ENCODE measurements at regions not wholly inside any gene's neighbourhood (a gene's known extent, or its start where the extent isn't known, plus 50 kb on each side); places are given as distances from the start of the nearest gene placed in this dataset.

GRCh38 chr13:80121038-80121437 lies 219.9 kb downstream of the SPRY2 start:
- TF ChIP-seq CTCF (optimal IDR thresholded peaks at IDR 0.05 in 1 of 3, IDR thresholded peaks at IDR 0.05 in 1 of 3, conservative IDR thresholded peaks at IDR 0.05 in 1 of 3; ENCODE audit: extremely low read depth in 1 of 3, insufficient read depth in 2 of 3, low read length in 3 of 3) (no peak), EZH2 (IDR thresholded peaks at IDR 0.05; ENCODE audit: low read length) (no peak)

Data from keratinocyte (primary cell).